ENCODE measurements at regions not wholly inside any gene's neighbourhood (a gene's known extent, or its start where the extent isn't known, plus 50 kb on each side); places are given as distances from the start of the nearest gene placed in this dataset.

GRCh38 chr6:117829594-117830319, 77.3 kb upstream of the SLC35F1 start:
- no peak for DNase-seq (ENCODE audit: low spot score)

DNA sequence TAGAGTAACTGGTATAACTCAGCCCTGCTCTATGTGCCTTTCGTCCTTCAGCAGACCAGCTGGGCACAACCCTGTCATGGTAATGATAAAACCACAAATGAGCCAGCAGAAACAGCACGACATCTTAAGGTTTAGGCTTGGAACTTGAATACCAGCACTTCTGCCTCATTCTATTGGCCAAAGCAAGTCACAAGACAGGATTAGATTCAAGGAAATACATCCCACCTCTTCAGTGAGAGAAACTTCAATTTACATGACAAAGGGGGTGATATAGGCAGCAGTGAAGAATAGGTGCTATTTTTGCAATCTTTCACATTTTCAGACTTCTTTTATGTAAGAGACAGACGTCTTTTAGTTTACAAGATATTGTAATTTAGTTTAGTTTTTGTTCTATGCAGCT, 69.8 kb upstream of the SLC35F1 start:
- no peak for TF ChIP-seq NR2F2 (IDR thresholded peaks at IDR 0.05)
- no peak for TF ChIP-seq JUND (IDR thresholded peaks at IDR 0.05)
- no peak for TF ChIP-seq GABPA (IDR thresholded peaks at IDR 0.05 in 1 of 2, conservative IDR thresholded peaks at IDR 0.05 in 1 of 2)
- no peak for TF ChIP-seq CTCF (IDR thresholded peaks at IDR 0.05; ENCODE audit: low read depth, low read length, missing input control)
- TF ChIP-seq, protein P1, sequence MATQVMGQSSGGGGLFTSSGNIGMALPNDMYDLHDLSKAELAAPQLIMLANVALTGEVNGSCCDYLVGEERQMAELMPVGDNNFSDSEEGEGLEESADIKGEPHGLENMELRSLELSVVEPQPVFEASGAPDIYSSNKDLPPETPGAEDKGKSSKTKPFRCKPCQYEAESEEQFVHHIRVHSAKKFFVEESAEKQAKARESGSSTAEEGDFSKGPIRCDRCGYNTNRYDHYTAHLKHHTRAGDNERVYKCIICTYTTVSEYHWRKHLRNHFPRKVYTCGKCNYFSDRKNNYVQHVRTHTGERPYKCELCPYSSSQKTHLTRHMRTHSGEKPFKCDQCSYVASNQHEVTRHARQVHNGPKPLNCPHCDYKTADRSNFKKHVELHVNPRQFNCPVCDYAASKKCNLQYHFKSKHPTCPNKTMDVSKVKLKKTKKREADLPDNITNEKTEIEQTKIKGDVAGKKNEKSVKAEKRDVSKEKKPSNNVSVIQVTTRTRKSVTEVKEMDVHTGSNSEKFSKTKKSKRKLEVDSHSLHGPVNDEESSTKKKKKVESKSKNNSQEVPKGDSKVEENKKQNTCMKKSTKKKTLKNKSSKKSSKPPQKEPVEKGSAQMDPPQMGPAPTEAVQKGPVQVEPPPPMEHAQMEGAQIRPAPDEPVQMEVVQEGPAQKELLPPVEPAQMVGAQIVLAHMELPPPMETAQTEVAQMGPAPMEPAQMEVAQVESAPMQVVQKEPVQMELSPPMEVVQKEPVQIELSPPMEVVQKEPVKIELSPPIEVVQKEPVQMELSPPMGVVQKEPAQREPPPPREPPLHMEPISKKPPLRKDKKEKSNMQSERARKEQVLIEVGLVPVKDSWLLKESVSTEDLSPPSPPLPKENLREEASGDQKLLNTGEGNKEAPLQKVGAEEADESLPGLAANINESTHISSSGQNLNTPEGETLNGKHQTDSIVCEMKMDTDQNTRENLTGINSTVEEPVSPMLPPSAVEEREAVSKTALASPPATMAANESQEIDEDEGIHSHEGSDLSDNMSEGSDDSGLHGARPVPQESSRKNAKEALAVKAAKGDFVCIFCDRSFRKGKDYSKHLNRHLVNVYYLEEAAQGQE (IDR thresholded peaks at IDR 0.05) = no peak
- TF ChIP-seq FOXA2 (IDR thresholded peaks at IDR 0.05) = no peak
- TF ChIP-seq FOXA1 (IDR thresholded peaks at IDR 0.05) = no peak
- no peak for TF ChIP-seq RXRA (IDR thresholded peaks at IDR 0.05)
- TF ChIP-seq HNF4A (conservative IDR thresholded peaks at IDR 0.05) = no peak
- TF ChIP-seq SP1 (IDR thresholded peaks at IDR 0.05) = no peak
- TF ChIP-seq, protein P2, sequence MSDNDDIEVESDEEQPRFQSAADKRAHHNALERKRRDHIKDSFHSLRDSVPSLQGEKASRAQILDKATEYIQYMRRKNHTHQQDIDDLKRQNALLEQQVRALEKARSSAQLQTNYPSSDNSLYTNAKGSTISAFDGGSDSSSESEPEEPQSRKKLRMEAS (IDR thresholded peaks at IDR 0.05) = no peak
- no peak for TF ChIP-seq YY1 (IDR thresholded peaks at IDR 0.05)
- TF ChIP-seq HNF4G (IDR thresholded peaks at IDR 0.05) = no peak
- TF ChIP-seq TAF1 (conservative IDR thresholded peaks at IDR 0.05) = no peak
- TF ChIP-seq, protein P3, sequence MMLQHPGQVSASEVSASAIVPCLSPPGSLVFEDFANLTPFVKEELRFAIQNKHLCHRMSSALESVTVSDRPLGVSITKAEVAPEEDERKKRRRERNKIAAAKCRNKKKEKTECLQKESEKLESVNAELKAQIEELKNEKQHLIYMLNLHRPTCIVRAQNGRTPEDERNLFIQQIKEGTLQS (IDR thresholded peaks at IDR 0.05) = no peak
- no peak for TF ChIP-seq RAD21 (IDR thresholded peaks at IDR 0.05)
- no peak for TF ChIP-seq ZBTB33 (IDR thresholded peaks at IDR 0.05)
- no peak for TF ChIP-seq EGR1 (IDR thresholded peaks at IDR 0.05; ENCODE audit: low read depth in 2 of 2)
- Histone ChIP-seq H3K36me3 (ENCODE audit: control insufficient read depth in 4 of 4, insufficient read depth in 3 of 4, low read depth in 1 of 4, low read length in 3 of 4) (no peaks in the 10 kb centered on the region), H3K9ac (ENCODE audit: low read depth in 1 of 2, low read length in 2 of 2) (no peak overlapping the region), H3K27ac (ENCODE audit: low read depth in 1 of 2, low read length in 2 of 2) (no peak overlapping the region), H3K4me3 (ENCODE audit: low read depth in 1 of 3, low read length in 3 of 3) (no peak overlapping the region), H3K9me3 (ENCODE audit: control insufficient read depth in 4 of 4, low read length in 3 of 4) (no peaks in the 10 kb centered on the region), H3K4me1 (ENCODE audit: control insufficient read depth in 4 of 4, insufficient read depth in 4 of 4, low read length in 3 of 4) (no peaks in the 10 kb centered on the region), H3K27me3 (ENCODE audit: control insufficient read depth in 4 of 4, insufficient read depth in 4 of 4, low read length in 3 of 4) (no peaks in the 10 kb centered on the region)
- DNase-seq (ENCODE audit: low spot score) = no peak
- 38% methylated on average over 3 of the region's 3 CpGs for WGBS

More at GRCh38 chr6:117829594-117830319, 77.3 kb upstream of the SLC35F1 start:
- Histone ChIP-seq H3K27me3 (ENCODE audit: control insufficient read depth in 4 of 4, insufficient read depth in 4 of 4, low read length in 3 of 4) (no peaks in the 10 kb centered on the region), H3K4me3 (ENCODE audit: low read depth in 1 of 3, low read length in 3 of 3) (no peak overlapping the region), H3K9me3 (ENCODE audit: control insufficient read depth in 4 of 4, low read length in 3 of 4) (no peaks in the 10 kb centered on the region), H3K36me3 (ENCODE audit: control insufficient read depth in 4 of 4, insufficient read depth in 3 of 4, low read depth in 1 of 4, low read length in 3 of 4) (no peaks in the 10 kb centered on the region), H3K27ac (ENCODE audit: low read depth in 1 of 2, low read length in 2 of 2) (no peak overlapping the region), H3K4me1 (ENCODE audit: control insufficient read depth in 4 of 4, insufficient read depth in 4 of 4, low read length in 3 of 4) (no peaks in the 10 kb centered on the region), H3K9ac (ENCODE audit: low read depth in 1 of 2, low read length in 2 of 2) (no peak overlapping the region)
- TF ChIP-seq EGR1 (IDR thresholded peaks at IDR 0.05; ENCODE audit: low read depth in 2 of 2) (no peak), CTCF (IDR thresholded peaks at IDR 0.05; ENCODE audit: low read depth, low read length, missing input control) (peak; percentile 31), HNF4A (conservative IDR thresholded peaks at IDR 0.05) (no peak), RAD21 (IDR thresholded peaks at IDR 0.05) (peak; percentile 52 to 63)
- 8% methylated on average over 8 of the region's 8 CpGs for WGBS
